Activated naive CD8-positive, alpha-beta T cell treated with anti-CD3 and anti-CD28 coated beads, Interleukin-2, amount 50 U/mL, for 24 hours (primary cell): ENCODE measurements at regions not wholly inside any gene's neighbourhood (a gene's known extent, or its start where the extent isn't known, plus 50 kb on each side); places are given as distances from the start of the nearest gene placed in this dataset.

ENCODE experiments used
- ATAC-seq: fragments of 150-1000 bp; cut with Tn5 transposase; one replicate; pipeline ENCODE4 v1.10.0; 2021
- DNase-seq: peaks from one replicate; pipeline ENCODE4 v3.0.0; 2021
- H3K27ac Mint-ChIP-seq: one replicate; pipeline ENCODE4 v1.8.0; 2021; ENCODE audit warnings: mild to moderate bottlenecking, mixed read lengths
- H3K27me3 Mint-ChIP-seq: one replicate; pipeline ENCODE4 v1.8.0; 2021; ENCODE audit warnings: mixed read lengths
- H3K36me3 Mint-ChIP-seq: one replicate; pipeline ENCODE4 v1.8.0; 2021; ENCODE audit warnings: low read depth, mixed read lengths
- H3K4me1 Mint-ChIP-seq: one replicate; pipeline ENCODE4 v1.8.0; 2021; ENCODE audit warnings: mixed read lengths
- H3K4me3 Mint-ChIP-seq: one replicate; pipeline ENCODE4 v1.8.0; 2021; ENCODE audit warnings: mild to moderate bottlenecking, moderate library complexity, mixed read lengths
- H3K9me3 Mint-ChIP-seq: one replicate; pipeline ENCODE4 v1.8.0; 2021; ENCODE audit warnings: mixed read lengths

DNA sequence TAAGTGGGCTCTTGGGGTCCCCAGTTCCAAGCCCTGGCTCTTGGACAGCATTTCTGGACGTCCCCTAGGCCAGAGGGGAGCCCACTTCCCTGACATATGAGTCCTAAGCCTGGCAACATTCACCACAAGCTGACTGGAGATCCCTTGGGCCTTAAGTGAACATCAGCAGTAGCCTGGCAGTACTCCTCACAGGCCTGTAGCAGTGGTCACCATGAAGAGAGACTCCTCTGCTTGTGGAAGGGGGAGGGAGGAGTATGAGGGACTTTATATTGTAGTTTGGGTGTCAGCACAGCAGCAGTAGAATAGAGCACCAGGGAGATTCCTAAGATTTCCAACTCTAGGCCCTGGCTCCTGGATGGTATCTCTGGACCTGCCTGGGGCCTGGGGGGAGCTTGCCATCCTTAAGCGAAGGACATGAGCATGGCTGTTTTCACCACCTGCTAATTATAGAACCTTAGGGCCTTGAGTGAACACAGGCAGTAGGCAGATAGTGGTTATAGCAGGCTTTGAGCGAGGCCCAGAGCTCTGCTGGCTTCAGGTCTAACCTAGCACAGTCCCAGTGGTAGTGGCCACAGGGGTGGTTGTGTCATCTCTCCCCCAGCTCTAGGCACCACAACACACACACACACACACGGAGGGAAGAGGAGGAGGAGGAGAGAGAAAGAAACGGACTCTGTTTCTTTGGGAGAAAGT is 71.4 kb upstream of the APOBEC4 start:
- no peak for DNase-seq
- Mint-ChIP-seq H3K27ac (no peak overlapping the region), H3K4me3 (no peak overlapping the region), H3K36me3 (no peaks in the 10 kb centered on the region), H3K4me1 (no peaks in the 10 kb centered on the region), H3K9me3 (no peaks in the 10 kb centered on the region), H3K27me3 (no peaks in the 10 kb centered on the region)
- ATAC-seq, result no peak

DNA sequence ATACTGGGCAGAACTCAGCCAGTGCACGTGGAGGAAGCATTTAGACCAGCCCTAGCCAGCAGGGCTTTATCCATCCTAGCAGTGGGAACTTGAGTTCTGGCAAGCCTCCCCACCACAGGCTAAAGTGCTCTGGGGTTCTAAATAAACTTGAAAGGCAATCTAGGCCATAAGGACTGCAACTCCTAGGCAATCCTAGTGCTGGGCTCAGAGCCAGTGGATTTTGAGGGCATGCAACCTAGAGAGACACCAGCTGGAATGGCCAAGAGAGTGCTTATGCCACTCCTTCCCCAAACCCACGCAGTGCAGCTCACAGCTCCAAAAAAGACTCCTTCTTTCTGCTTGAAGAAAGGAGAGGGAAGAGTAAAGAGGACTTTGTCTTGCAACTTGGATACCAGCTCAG is 70.5 kb upstream of the APOBEC4 start:
- Mint-ChIP-seq H3K4me1 (no peaks in the 10 kb centered on the region), H3K9me3 (no peaks in the 10 kb centered on the region), H3K36me3 (no peaks in the 10 kb centered on the region), H3K27me3 (no peaks in the 10 kb centered on the region), H3K4me3 (no peak overlapping the region), H3K27ac (no peak overlapping the region)
- DNase-seq (no peak), ATAC-seq (no peak)

DNA sequence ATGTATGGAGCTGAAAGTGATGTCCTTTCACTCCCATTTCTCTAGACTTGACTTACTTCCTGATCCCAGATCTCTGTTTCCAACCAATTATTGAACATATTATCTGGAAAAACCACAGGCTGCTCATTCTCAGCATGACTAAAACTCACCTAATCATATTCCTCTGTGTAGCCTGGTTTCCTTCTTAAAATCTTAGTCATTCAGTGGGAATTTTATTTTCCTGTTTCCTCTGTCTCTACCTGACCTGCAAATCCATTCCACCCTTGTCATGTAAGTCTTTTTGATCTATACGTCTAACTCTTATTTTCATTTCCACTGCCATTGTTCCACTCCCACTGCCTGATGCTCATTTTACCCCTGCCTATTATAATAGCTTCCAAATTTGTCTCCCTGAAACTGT is 67.9 kb upstream of the APOBEC4 start:
- Mint-ChIP-seq H3K36me3 (no peaks in the 10 kb centered on the region), H3K27ac (no peak overlapping the region), H3K4me3 (no peak overlapping the region), H3K27me3 (no peaks in the 10 kb centered on the region), H3K9me3 (no peaks in the 10 kb centered on the region), H3K4me1 (no peaks in the 10 kb centered on the region)
- no peak for ATAC-seq
- no peak for DNase-seq

- ATAC-seq, result no peak
- Mint-ChIP-seq H3K36me3 (no peaks in the 10 kb centered on the region), H3K27ac (no peak overlapping the region), H3K9me3 (no peaks in the 10 kb centered on the region), H3K27me3 (no peaks in the 10 kb centered on the region), H3K4me3 (no peak overlapping the region), H3K4me1 (no peaks in the 10 kb centered on the region)
- no peak for DNase-seq
Observed at GRCh38 chr1:183720028-183720427, 66.9 kb upstream of the APOBEC4 start.

DNA sequence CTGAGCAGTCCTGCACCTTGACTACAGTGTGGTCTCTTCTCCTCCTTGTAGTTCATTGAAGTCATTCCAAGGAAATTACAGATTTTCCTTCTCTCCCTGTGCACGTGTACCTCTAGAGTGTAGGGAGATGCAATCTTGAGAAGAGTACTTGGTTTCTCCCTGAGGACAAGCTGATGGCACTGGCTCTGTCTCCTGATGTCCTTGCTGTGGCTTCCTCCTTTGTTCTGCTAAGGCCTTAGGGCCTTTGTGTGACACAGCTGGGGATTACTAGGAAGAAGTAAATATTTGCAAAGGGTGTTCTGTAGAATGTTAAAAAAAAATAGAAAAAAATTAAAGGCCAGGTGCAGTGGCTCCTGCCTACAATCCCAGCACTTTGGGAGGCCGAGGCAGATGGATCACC is 66.2 kb upstream of the APOBEC4 start:
- ATAC-seq, result no peak
- Mint-ChIP-seq H3K36me3 (no peaks in the 10 kb centered on the region), H3K4me3 (no peak overlapping the region), H3K27ac (no peak overlapping the region), H3K4me1 (no peaks in the 10 kb centered on the region), H3K9me3 (no peaks in the 10 kb centered on the region), H3K27me3 (no peaks in the 10 kb centered on the region)
- DNase-seq, result no peak

DNA sequence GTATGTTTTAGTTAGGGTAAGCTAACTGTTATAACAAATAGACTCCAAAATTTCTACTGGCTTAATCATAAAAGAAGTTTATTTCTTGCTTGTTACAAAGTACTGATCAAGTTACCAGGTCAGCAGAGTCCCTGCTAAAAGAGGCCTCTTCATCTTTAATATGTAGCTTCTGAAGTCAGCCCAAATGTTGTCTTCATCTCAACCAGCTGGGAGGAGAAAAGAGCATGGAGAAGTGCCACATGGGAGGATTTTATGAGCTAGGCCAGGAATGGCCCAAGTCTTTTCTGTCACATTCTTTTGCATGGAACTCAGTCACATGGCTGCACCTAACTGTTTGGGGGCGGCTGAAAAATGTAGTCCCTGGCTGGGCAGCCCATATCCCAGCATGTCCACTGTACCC is 63.2 kb upstream of the APOBEC4 start:
- ATAC-seq (no peak), DNase-seq (no peak)
- Mint-ChIP-seq H3K4me1 (no peaks in the 10 kb centered on the region), H3K4me3 (no peak overlapping the region), H3K36me3 (no peaks in the 10 kb centered on the region), H3K27ac (no peak overlapping the region), H3K9me3 (no peaks in the 10 kb centered on the region), H3K27me3 (no peaks in the 10 kb centered on the region)

DNA sequence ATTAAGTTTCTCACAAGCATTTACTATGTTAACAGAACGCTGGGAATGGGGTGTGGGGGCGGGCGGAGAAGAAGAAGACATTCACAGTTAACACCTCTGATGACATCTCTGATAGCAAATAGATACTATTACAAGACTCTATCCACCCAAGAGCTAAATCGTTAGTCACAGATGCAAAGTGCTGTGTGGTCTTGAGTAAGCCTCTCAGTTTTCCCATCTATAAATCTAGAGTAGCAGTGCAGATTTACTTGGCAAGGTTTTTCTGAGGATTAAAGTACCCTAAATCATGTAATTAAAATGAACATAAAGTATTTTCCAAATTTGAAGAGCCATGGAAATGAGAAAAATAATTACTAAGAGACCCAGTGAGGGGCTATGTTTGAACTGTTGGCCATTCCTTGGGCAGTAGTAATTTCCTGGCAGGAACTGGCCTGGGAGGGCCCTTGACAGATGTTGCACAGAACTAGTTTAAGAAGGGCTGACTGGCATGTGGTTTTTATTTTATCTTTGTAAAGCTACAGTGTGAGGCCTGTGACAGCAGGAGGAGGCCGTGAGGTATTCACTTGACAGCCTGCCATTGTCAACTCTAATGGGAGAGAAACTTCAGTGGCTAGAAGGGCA is 58.7 kb upstream of the APOBEC4 start:
- Mint-ChIP-seq H3K27me3 (no peaks in the 10 kb centered on the region), H3K27ac (no peak overlapping the region), H3K4me1 (no peaks in the 10 kb centered on the region), H3K9me3 (no peaks in the 10 kb centered on the region), H3K4me3 (no peak overlapping the region), H3K36me3 (no peaks in the 10 kb centered on the region)
- DNase-seq (no peak), ATAC-seq (no peak)

DNA sequence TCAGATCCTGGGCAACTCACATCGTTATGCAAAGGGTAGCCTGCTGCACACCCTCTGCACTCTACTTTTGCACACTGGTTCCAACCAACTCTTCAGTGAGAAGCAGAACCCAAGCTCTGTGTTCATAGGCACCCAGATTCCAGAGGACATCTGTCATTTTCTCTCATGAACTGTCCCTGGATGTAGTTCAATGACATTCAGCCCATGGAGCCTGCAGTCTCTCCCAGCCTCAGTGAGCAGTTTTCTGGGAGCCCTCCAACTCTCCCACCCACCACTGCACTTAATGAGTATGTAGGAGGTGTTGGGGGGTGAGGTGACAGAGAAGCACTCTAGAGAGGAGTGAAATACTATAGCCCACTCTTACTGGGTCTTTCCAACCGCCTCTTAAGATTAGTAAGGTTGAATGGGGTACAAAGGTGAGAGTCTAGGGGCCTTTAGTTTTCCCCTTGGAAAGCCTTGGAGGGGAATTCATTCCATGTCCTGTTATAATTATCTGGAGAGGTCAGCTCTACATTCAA is 58.1 kb upstream of the APOBEC4 start:
- Mint-ChIP-seq H3K27me3 (no peaks in the 10 kb centered on the region), H3K36me3 (no peaks in the 10 kb centered on the region), H3K9me3 (no peaks in the 10 kb centered on the region), H3K4me1 (no peaks in the 10 kb centered on the region), H3K27ac (no peak overlapping the region), H3K4me3 (no peak overlapping the region)
- no peak for ATAC-seq
- no peak for DNase-seq

GRCh38 chr1:183710734-183711133 is 57.6 kb upstream of the APOBEC4 start:
- no peaks in the 10 kb centered on the region for H3K9me3 Mint-ChIP-seq
- no peak for ATAC-seq
- H3K4me1 Mint-ChIP-seq, result no peaks in the 10 kb centered on the region
- H3K4me3 Mint-ChIP-seq, result no peak overlapping the region
- H3K36me3 Mint-ChIP-seq, result no peaks in the 10 kb centered on the region
- no peak overlapping the region for H3K27ac Mint-ChIP-seq
- no peak for DNase-seq
- no peaks in the 10 kb centered on the region for H3K27me3 Mint-ChIP-seq

- no peak for DNase-seq
- no peak for ATAC-seq
- H3K27ac Mint-ChIP-seq, result no peak overlapping the region
Observed at GRCh38 chr1:183710333-183710732, 57.2 kb upstream of the APOBEC4 start.

DNA sequence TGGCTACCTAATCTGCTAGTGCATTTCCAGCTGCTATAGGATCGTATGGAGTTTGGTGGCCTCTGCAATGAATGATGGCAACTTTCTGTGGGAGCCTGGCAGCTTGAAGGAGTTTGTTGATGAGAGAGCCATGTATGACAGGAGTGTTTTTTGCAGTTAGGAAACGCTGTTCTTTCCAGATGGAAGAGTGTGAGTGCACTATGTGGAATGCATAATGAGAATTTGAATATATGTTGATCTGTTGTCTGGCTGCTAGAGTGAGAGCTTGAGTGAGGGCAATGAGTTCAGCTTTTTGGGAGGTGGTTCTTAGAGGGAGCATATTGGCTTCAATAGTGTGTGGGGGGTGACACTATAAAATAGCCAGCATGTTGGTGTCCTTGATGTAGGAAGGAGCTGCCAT is 51.0 kb upstream of the APOBEC4 start:
- no peak overlapping the region for H3K27ac Mint-ChIP-seq
- ATAC-seq (no peak), DNase-seq (no peak)
- H3K9me3 Mint-ChIP-seq, result no peaks in the 10 kb centered on the region
- H3K4me1 Mint-ChIP-seq, result no peaks in the 10 kb centered on the region
- no peaks in the 10 kb centered on the region for H3K27me3 Mint-ChIP-seq
- H3K36me3 Mint-ChIP-seq, result peaks cover 3% of the 10 kb centered on the region
- H3K4me3 Mint-ChIP-seq, result no peak overlapping the region

More at GRCh38 chr1:183710333-183710732, 57.2 kb upstream of the APOBEC4 start:
- no peaks in the 10 kb centered on the region for H3K4me1 Mint-ChIP-seq
- H3K4me3 Mint-ChIP-seq, result no peak overlapping the region
- no peaks in the 10 kb centered on the region for H3K27me3 Mint-ChIP-seq
- no peaks in the 10 kb centered on the region for H3K36me3 Mint-ChIP-seq
- H3K9me3 Mint-ChIP-seq, result no peaks in the 10 kb centered on the region
